Calu3 (cell line): ENCODE measurements at regions not wholly inside any gene's neighbourhood (a gene's known extent, or its start where the extent isn't known, plus 50 kb on each side); places are given as distances from the start of the nearest gene placed in this dataset.

ENCODE experiments used
- BruUV-seq: library from RNA; stranded (reverse); fragments of 400-500 nt; replicated peaks from 2 replicates; lab custom pipeline; 2021; lab: Mats Ljungman, UMichigan
- CTCF ChIA-PET: fragments of 300-600 bp; sonication (Branson Sonifier 250); formaldehyde crosslinking; loops from one replicate; lab custom pipeline; 2022; ENCODE audit warnings: antibody characterized with exemption; lab: Charles Lee
- DNase-seq: peaks from one replicate; pipeline ENCODE4 v3.0.0; 2022
- H3K27ac Mint-ChIP-seq: one replicate; pipeline ENCODE4 v1.8.0; 2022; ENCODE audit warnings: mixed read lengths; ENCODE audit not compliant: unreplicated experiment
- H3K27me3 Mint-ChIP-seq: one replicate; pipeline ENCODE4 v1.8.0; 2022; ENCODE audit warnings: mixed read lengths; ENCODE audit not compliant: unreplicated experiment
- H3K36me3 Mint-ChIP-seq: one replicate; pipeline ENCODE4 v1.8.0; 2022; ENCODE audit warnings: mild to moderate bottlenecking, moderate library complexity, mixed read lengths; ENCODE audit not compliant: insufficient read depth, unreplicated experiment
- H3K4me1 Mint-ChIP-seq: one replicate; pipeline ENCODE4 v1.8.0; 2022; ENCODE audit warnings: mild to moderate bottlenecking, low read depth, mixed read lengths; ENCODE audit not compliant: unreplicated experiment
- H3K4me3 Mint-ChIP-seq: one replicate; pipeline ENCODE4 v1.8.0; 2022; ENCODE audit warnings: mild to moderate bottlenecking, low read depth, moderate library complexity, mixed read lengths; ENCODE audit not compliant: unreplicated experiment
- H3K9me3 Mint-ChIP-seq: one replicate; pipeline ENCODE4 v1.8.0; 2022; ENCODE audit warnings: low read depth, mixed read lengths; ENCODE audit not compliant: unreplicated experiment
- intact Hi-C: fragments of 100-400 bp; cut with micrococcal nuclease; formaldehyde crosslinking; loops from one replicate; pipeline ENCODE4 v1.10.0; 2022; ENCODE audit not compliant: unreplicated experiment
- TF ChIP-seq, protein P1 (sequence below): fragments of 200-600 bp; IDR thresholded peaks from one replicate; pipeline ENCODE4 v1.8.0; 2022; ENCODE audit warnings: antibody characterized with exemption; ENCODE audit not compliant: unreplicated experiment

DNA sequence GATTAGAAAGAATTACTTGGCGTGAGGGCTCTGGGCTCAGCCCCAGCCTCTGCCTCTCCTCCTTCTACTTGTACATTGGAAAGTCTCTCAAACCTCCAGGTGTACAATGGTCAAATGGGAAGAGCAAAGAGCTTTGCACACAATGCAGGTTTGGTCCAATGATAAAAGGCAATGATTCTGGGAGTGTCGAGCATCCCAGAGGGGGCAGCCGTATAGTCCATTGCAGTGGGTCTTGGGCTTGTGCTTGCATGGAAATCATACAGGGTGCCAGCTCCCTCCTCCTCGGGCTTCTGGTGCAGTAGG lies 98.0 kb upstream of the NCK2 start:
- DNase-seq = no peak
- Mint-ChIP-seq H3K4me1 (peaks cover under 1% of the 10 kb centered on the region), H3K4me3 (no peak overlapping the region), H3K36me3 (no peaks in the 10 kb centered on the region), H3K27ac (no peak overlapping the region), H3K9me3 (peaks cover 3% of the 10 kb centered on the region), H3K27me3 (no peaks in the 10 kb centered on the region)
- intact Hi-C loops = loop anchor here (5.0 kb wide), 1 partner anchor 71 kb away; no protein-coding TSS in a partner anchor
- TF ChIP-seq, protein P1, sequence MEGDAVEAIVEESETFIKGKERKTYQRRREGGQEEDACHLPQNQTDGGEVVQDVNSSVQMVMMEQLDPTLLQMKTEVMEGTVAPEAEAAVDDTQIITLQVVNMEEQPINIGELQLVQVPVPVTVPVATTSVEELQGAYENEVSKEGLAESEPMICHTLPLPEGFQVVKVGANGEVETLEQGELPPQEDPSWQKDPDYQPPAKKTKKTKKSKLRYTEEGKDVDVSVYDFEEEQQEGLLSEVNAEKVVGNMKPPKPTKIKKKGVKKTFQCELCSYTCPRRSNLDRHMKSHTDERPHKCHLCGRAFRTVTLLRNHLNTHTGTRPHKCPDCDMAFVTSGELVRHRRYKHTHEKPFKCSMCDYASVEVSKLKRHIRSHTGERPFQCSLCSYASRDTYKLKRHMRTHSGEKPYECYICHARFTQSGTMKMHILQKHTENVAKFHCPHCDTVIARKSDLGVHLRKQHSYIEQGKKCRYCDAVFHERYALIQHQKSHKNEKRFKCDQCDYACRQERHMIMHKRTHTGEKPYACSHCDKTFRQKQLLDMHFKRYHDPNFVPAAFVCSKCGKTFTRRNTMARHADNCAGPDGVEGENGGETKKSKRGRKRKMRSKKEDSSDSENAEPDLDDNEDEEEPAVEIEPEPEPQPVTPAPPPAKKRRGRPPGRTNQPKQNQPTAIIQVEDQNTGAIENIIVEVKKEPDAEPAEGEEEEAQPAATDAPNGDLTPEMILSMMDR = no peak
- CTCF ChIA-PET = interaction anchor here (0.5 kb wide), 1 partner anchor 210 kb away, joined by 3 read pairs; no protein-coding TSS in a partner anchor
- BruUV-seq = no TSS peak

DNA sequence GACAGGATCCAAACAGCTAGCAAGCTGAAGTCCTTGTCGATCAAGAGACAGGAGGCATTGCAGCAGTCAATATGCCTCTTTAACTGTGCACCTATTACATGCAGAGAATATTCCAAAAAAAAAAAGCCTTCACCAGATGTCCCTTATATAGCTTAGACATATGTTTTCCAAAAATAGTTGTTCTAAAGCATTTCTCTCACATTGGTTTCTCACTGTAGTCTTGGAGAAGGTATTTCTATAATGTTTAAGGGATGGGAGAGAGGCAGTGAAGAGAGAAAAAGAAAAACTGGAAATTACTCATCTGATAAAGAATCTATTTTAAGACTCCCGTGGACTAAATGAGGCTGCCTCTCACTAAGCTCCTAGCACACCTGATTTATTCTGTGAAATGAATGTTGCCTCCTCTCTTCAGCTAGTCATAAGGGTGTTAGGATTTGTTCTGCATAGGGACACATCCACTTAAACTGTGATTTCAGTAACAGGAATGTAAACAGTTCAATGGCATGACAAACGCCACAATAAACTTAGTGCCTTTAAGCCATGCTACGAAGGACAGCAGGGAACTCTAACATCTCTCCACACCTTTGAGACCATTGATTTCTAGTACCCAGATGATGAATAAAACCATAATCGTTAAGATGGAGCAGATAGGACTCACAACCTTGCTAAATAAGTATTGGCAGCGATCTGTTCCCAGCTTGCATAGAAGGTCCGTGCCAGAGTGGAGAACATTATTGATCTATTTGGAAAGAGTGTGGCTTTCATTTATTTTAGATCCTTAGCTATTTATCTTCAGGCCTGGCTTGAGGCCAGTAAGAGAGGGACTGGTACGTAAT lies 98.6 kb upstream of the NCK2 start:
- Mint-ChIP-seq H3K36me3 (no peaks in the 10 kb centered on the region), H3K4me1 (peaks cover 6% of the 10 kb centered on the region), H3K27ac (no peak overlapping the region), H3K9me3 (peaks cover 3% of the 10 kb centered on the region), H3K4me3 (no peak overlapping the region), H3K27me3 (no peaks in the 10 kb centered on the region)
- TF ChIP-seq, protein P1 = no peak
- no TSS peak for BruUV-seq
- no peak for DNase-seq
- CTCF ChIA-PET = interaction anchor here (0.5 kb wide), 1 partner anchor 210 kb away, joined by 3 read pairs; no protein-coding TSS in a partner anchor
- intact Hi-C loops = loop anchor here (5.0 kb wide), 1 partner anchor 71 kb away; no protein-coding TSS in a partner anchor

DNA sequence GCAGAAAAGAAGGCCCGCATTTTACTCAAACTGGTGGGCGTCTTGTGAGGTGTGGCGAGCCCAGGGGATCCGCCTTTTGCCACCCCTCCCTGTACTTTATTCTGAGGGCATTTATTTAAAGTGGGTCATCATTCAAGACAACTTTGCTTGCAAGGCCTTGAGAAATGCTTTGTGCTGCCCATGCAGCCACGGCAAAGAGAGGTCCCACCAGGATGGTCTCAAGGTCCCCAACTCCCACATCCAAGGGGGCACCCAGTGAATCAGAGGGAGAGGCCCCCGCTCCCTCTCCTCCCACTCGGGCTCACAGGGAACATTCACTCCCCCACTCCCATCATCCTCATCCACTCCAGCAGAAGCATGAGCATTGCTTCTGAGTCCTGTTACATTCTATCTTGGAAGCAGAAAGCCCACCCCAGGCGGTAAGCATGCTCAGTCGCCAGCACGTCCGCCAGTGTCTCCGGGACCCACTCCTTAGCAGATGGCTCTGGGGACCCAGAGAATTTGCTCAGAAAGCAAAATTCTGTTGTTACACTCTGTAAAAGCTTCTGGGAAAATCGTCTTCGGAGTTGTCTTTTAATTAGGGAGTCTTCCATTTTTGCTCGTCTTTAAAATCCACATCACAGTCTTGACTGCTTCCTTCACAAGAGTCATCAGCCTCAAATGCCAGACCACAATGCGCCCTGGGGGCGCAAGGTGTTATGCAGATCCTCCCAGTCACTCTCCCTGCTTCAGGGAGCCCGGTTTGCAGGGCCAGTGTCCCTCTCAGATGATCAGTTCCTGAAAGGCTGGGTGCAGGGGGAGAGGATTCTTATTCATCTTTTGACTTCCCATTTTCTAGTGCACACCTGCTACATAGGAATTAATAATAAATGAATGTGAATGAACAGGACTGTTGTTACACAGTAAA lies 99.4 kb upstream of the NCK2 start:
- Mint-ChIP-seq H3K27ac (no peak overlapping the region), H3K36me3 (no peaks in the 10 kb centered on the region)
- intact Hi-C loops = loop anchor here (5.0 kb wide), 1 partner anchor 72 kb away; no protein-coding TSS in a partner anchor

More for the DNA sequence above, 99.4 kb upstream of the NCK2 start:
- H3K4me3 Mint-ChIP-seq = no peak overlapping the region
- TF ChIP-seq, protein P1 = no peak
- H3K9me3 Mint-ChIP-seq = peaks cover 3% of the 10 kb centered on the region
- no peaks in the 10 kb centered on the region for H3K27me3 Mint-ChIP-seq
- no peak for DNase-seq
- CTCF ChIA-PET = no interaction called here
- BruUV-seq = no TSS peak
- peaks cover 6% of the 10 kb centered on the region for H3K4me1 Mint-ChIP-seq
